Adipocyte (in vitro differentiated cells): ENCODE measurements at regions not wholly inside any gene's neighbourhood (a gene's known extent, or its start where the extent isn't known, plus 50 kb on each side); places are given as distances from the start of the nearest gene placed in this dataset.
A peak's percentile ranks its signal among the peaks of the same experiment; 100 is the strongest.

Experiments used
- DNase-seq: peaks from one replicate; pipeline ENCODE4 v3.0.0-alpha.2; 2015; ENCODE audit warnings: low read depth
- H3K27me3 ChIP-seq: replicated peaks from 2 replicates; pipeline ENCODE4 v1.7.0; 2013; ENCODE audit warnings: mild to moderate bottlenecking, low read length, moderate library complexity; ENCODE audit not compliant: control insufficient read depth, insufficient read depth
- H3K36me3 ChIP-seq: 2 replicates; pipeline ENCODE4 v1.7.0; 2013; ENCODE audit warnings: low read length, mild to moderate bottlenecking, moderate library complexity; ENCODE audit not compliant: control insufficient read depth, insufficient read depth, severe bottlenecking
- H3K4me1 ChIP-seq: 2 replicates; pipeline ENCODE4 v1.7.0; 2013; ENCODE audit warnings: mild to moderate bottlenecking, low read length, moderate library complexity; ENCODE audit not compliant: control insufficient read depth, insufficient read depth
- H3K4me3 ChIP-seq: 2 replicates; pipeline ENCODE4 v1.7.0; 2013; ENCODE audit warnings: mild to moderate bottlenecking, low read length, moderate library complexity
- H3K9ac ChIP-seq: 2 replicates; pipeline ENCODE4 v1.7.0; 2013; ENCODE audit warnings: mild to moderate bottlenecking, low read length, moderate library complexity
- H3K9me3 ChIP-seq: 2 replicates; pipeline ENCODE4 v1.7.0; 2013; ENCODE audit warnings: mild to moderate bottlenecking, low read length, moderate library complexity; ENCODE audit not compliant: control insufficient read depth

- no peak for DNase-seq
- H3K9me3 ChIP-seq, result no peaks in the 10 kb centered on the region
- no peaks in the 10 kb centered on the region for H3K36me3 ChIP-seq
- no peak overlapping the region for H3K4me3 ChIP-seq
- H3K27me3 ChIP-seq, result no peaks in the 10 kb centered on the region
- H3K9ac ChIP-seq, result no peak overlapping the region
- H3K4me1 ChIP-seq, result peaks cover 1% of the 10 kb centered on the region
Observed at GRCh38 chr6:91171754-91172462, 585.0 kb upstream of the MAP3K7 start.

GRCh38 chr6:91167846-91168245 lies 581.0 kb upstream of the MAP3K7 start:
- Histone ChIP-seq H3K27me3 (no peaks in the 10 kb centered on the region), H3K9me3 (no peaks in the 10 kb centered on the region), H3K4me1 (peaks cover 6% of the 10 kb centered on the region), H3K9ac (no peak overlapping the region), H3K36me3 (no peaks in the 10 kb centered on the region), H3K4me3 (no peak overlapping the region)
- no peak for DNase-seq

- H3K4me3 ChIP-seq, result peak overlapping the region; percentile 23
- no peaks in the 10 kb centered on the region for H3K36me3 ChIP-seq
- H3K9me3 ChIP-seq, result no peaks in the 10 kb centered on the region
- no peak for DNase-seq
- peaks cover 6% of the 10 kb centered on the region for H3K4me1 ChIP-seq
- no peaks in the 10 kb centered on the region for H3K27me3 ChIP-seq
- no peak overlapping the region for H3K9ac ChIP-seq
Observed at GRCh38 chr6:91166271-91167046, 579.6 kb upstream of the MAP3K7 start.

- H3K36me3 ChIP-seq, result no peaks in the 10 kb centered on the region
- H3K27me3 ChIP-seq, result no peaks in the 10 kb centered on the region
- H3K4me1 ChIP-seq, result peaks cover 6% of the 10 kb centered on the region
- no peak overlapping the region for H3K9ac ChIP-seq
- H3K4me3 ChIP-seq, result no peak overlapping the region
- no peak for DNase-seq
- no peaks in the 10 kb centered on the region for H3K9me3 ChIP-seq
Observed at GRCh38 chr6:91164105-91164504, 577.2 kb upstream of the MAP3K7 start.

GRCh38 chr6:91161246-91161645 lies 574.4 kb upstream of the MAP3K7 start:
- Histone ChIP-seq H3K4me1 (peaks cover under 1% of the 10 kb centered on the region), H3K4me3 (no peak overlapping the region), H3K9me3 (no peaks in the 10 kb centered on the region), H3K9ac (no peak overlapping the region), H3K36me3 (no peaks in the 10 kb centered on the region), H3K27me3 (no peaks in the 10 kb centered on the region)
- DNase-seq, result no peak

GRCh38 chr6:91155129-91155785 lies 568.4 kb upstream of the MAP3K7 start:
- no peak for DNase-seq
- H3K4me3 ChIP-seq, result no peak overlapping the region
- H3K36me3 ChIP-seq, result no peaks in the 10 kb centered on the region
- no peak overlapping the region for H3K9ac ChIP-seq
- H3K9me3 ChIP-seq, result no peaks in the 10 kb centered on the region
- H3K27me3 ChIP-seq, result peaks cover 3% of the 10 kb centered on the region
- H3K4me1 ChIP-seq, result peaks cover 2% of the 10 kb centered on the region

GRCh38 chr6:91152824-91153223 lies 566.0 kb upstream of the MAP3K7 start:
- no peak overlapping the region for H3K4me3 ChIP-seq
- peaks cover 3% of the 10 kb centered on the region for H3K27me3 ChIP-seq

GRCh38 chr6:91149956-91150705 lies 563.3 kb upstream of the MAP3K7 start:
- H3K36me3 ChIP-seq, result no peaks in the 10 kb centered on the region
- peaks cover 16% of the 10 kb centered on the region for H3K4me1 ChIP-seq
- H3K27me3 ChIP-seq, result no peaks in the 10 kb centered on the region
- no peak overlapping the region for H3K9ac ChIP-seq
- no peak for DNase-seq
- H3K9me3 ChIP-seq, result no peaks in the 10 kb centered on the region
- H3K4me3 ChIP-seq, result no peak overlapping the region

More at GRCh38 chr6:91152824-91153223, 566.0 kb upstream of the MAP3K7 start:
- no peaks in the 10 kb centered on the region for H3K36me3 ChIP-seq
- H3K9me3 ChIP-seq, result no peaks in the 10 kb centered on the region
- H3K4me1 ChIP-seq, result peaks cover 16% of the 10 kb centered on the region
- no peak overlapping the region for H3K9ac ChIP-seq
- no peak for DNase-seq

GRCh38 chr6:91149246-91149955 lies 562.5 kb upstream of the MAP3K7 start:
- H3K36me3 ChIP-seq, result no peaks in the 10 kb centered on the region
- peak overlapping the region; percentile 25 for H3K4me3 ChIP-seq

GRCh38 chr6:91144126-91144525 lies 557.3 kb upstream of the MAP3K7 start:
- Histone ChIP-seq H3K36me3 (no peaks in the 10 kb centered on the region), H3K4me3 (no peak overlapping the region), H3K27me3 (no peaks in the 10 kb centered on the region), H3K9me3 (no peaks in the 10 kb centered on the region), H3K4me1 (peaks cover 17% of the 10 kb centered on the region), H3K9ac (no peak overlapping the region)
- no peak for DNase-seq

More at GRCh38 chr6:91149246-91149955, 562.5 kb upstream of the MAP3K7 start:
- no peak for DNase-seq
- no peaks in the 10 kb centered on the region for H3K27me3 ChIP-seq
- no peaks in the 10 kb centered on the region for H3K9me3 ChIP-seq
- H3K4me1 ChIP-seq, result peaks cover 16% of the 10 kb centered on the region
- no peak overlapping the region for H3K9ac ChIP-seq
